ENCODE measurements at regions not wholly inside any gene's neighbourhood (a gene's known extent, or its start where the extent isn't known, plus 50 kb on each side); places are given as distances from the start of the nearest gene placed in this dataset.

DNA sequence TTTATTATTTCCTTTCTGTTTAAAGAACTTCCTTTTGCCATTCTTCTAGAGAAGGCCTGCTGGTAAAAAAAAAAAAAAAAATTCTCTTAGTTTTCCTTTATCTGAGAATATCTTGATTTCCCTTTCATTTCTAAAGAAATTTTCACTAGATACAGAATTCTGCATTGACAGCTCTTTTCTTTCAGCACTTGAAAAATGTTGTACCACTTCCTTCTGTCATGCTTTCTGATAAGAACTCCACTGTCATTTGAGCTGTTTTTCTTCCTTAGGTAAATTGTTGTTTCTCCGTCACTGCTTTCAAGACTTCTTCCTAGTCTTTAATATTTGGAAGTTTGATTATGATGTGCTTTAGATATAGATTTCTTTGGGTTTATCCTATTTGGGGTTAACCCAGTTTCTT is 113.6 kb upstream of the BTG1 start:
- Mint-ChIP-seq H3K4me1 (ENCODE audit: unreplicated experiment) (peaks cover 10% of the 10 kb centered on the region), H3K4me3 (no peak overlapping the region), H3K36me3 (no peaks in the 10 kb centered on the region), H3K27me3 (no peaks in the 10 kb centered on the region), H3K9me3 (no peaks in the 10 kb centered on the region), H3K27ac (no peak overlapping the region)
- TF ChIP-seq, protein P1, sequence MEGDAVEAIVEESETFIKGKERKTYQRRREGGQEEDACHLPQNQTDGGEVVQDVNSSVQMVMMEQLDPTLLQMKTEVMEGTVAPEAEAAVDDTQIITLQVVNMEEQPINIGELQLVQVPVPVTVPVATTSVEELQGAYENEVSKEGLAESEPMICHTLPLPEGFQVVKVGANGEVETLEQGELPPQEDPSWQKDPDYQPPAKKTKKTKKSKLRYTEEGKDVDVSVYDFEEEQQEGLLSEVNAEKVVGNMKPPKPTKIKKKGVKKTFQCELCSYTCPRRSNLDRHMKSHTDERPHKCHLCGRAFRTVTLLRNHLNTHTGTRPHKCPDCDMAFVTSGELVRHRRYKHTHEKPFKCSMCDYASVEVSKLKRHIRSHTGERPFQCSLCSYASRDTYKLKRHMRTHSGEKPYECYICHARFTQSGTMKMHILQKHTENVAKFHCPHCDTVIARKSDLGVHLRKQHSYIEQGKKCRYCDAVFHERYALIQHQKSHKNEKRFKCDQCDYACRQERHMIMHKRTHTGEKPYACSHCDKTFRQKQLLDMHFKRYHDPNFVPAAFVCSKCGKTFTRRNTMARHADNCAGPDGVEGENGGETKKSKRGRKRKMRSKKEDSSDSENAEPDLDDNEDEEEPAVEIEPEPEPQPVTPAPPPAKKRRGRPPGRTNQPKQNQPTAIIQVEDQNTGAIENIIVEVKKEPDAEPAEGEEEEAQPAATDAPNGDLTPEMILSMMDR (conservative IDR thresholded peaks at IDR 0.05), result no peak
- no peak for DNase-seq (ENCODE audit: extremely low spot score, unreplicated experiment)

DNA sequence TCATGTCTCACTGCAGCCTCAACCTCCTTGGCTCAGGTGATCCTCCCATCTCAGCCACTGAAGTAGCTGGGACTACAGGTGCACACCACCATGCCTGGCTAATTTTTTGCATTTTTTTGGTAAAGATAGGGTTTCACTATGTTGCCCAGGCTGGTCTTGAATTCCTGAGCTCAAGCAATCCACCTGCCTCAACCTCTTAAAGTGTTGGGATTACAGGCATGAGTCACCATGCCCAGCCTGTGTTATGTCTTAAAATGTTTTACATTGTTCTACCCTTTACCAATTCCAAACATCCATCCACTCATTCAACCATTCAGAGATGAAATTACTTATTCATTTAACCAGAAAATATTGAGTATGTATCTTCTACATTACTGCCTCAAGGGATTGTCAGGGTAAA is 111.6 kb upstream of the BTG1 start:
- TF ChIP-seq, protein P1 (conservative IDR thresholded peaks at IDR 0.05), result no peak
- H3K27ac Mint-ChIP-seq, result no peak overlapping the region
- H3K36me3 Mint-ChIP-seq, result no peaks in the 10 kb centered on the region
- no peak for DNase-seq (ENCODE audit: extremely low spot score, unreplicated experiment)
- H3K4me1 Mint-ChIP-seq (ENCODE audit: unreplicated experiment), result peaks cover 14% of the 10 kb centered on the region
- no peaks in the 10 kb centered on the region for H3K27me3 Mint-ChIP-seq
- H3K4me3 Mint-ChIP-seq, result no peak overlapping the region
- no peaks in the 10 kb centered on the region for H3K9me3 Mint-ChIP-seq

- no peaks in the 10 kb centered on the region for H3K9me3 Mint-ChIP-seq
- H3K4me3 Mint-ChIP-seq, result no peak overlapping the region
- H3K4me1 Mint-ChIP-seq (ENCODE audit: unreplicated experiment), result peaks cover 14% of the 10 kb centered on the region
- DNase-seq (ENCODE audit: extremely low spot score, unreplicated experiment), result no peak
- H3K27ac Mint-ChIP-seq, result no peak overlapping the region
- no peaks in the 10 kb centered on the region for H3K27me3 Mint-ChIP-seq
- no peaks in the 10 kb centered on the region for H3K36me3 Mint-ChIP-seq
- TF ChIP-seq, protein P1 (conservative IDR thresholded peaks at IDR 0.05), result no peak
These were observed 110.1 kb upstream of the BTG1 start for GRCh38 chr12:92255741-92256140.

GRCh38 chr12:92253301-92253700 is 107.7 kb upstream of the BTG1 start:
- DNase-seq (ENCODE audit: extremely low spot score, unreplicated experiment), result no peak
- H3K4me1 Mint-ChIP-seq (ENCODE audit: unreplicated experiment), result peaks cover 14% of the 10 kb centered on the region
- H3K27ac Mint-ChIP-seq, result no peak overlapping the region
- peaks cover 10% of the 10 kb centered on the region for H3K9me3 Mint-ChIP-seq
- no peak overlapping the region for H3K4me3 Mint-ChIP-seq
- no peaks in the 10 kb centered on the region for H3K27me3 Mint-ChIP-seq
- TF ChIP-seq, protein P1 (conservative IDR thresholded peaks at IDR 0.05), result no peak
- H3K36me3 Mint-ChIP-seq, result no peaks in the 10 kb centered on the region

DNA sequence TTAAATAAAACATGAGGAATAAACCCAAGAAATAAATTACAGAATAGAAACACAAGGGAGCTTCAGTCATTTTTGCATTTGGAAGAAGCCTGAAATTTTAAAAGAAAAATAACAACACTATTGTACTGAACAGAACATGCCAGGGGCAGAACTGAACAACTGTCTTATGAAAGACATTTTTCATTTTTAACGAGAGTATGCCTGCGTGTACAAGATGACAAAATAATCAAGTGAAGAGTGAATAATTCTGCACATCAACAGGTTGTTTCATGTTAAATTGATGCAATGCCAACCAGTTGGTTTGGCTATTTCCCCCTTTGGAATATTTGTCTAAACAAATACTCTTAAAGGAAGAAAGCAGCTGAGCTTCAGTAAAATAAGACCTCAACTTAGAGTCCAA is 103.3 kb upstream of the BTG1 start:
- Mint-ChIP-seq H3K4me3 (no peak overlapping the region), H3K27me3 (no peaks in the 10 kb centered on the region), H3K4me1 (ENCODE audit: unreplicated experiment) (peaks cover 7% of the 10 kb centered on the region), H3K9me3 (peaks cover 10% of the 10 kb centered on the region), H3K27ac (no peak overlapping the region), H3K36me3 (no peaks in the 10 kb centered on the region)
- TF ChIP-seq, protein P1 (conservative IDR thresholded peaks at IDR 0.05), result no peak
- no peak for DNase-seq (ENCODE audit: extremely low spot score, unreplicated experiment)

- TF ChIP-seq, protein P1 (conservative IDR thresholded peaks at IDR 0.05), result no peak
- DNase-seq (ENCODE audit: extremely low spot score, unreplicated experiment), result no peak
- H3K27ac Mint-ChIP-seq, result no peak overlapping the region
- H3K4me3 Mint-ChIP-seq, result no peak overlapping the region
- H3K9me3 Mint-ChIP-seq, result no peaks in the 10 kb centered on the region
- H3K27me3 Mint-ChIP-seq, result no peaks in the 10 kb centered on the region
- peaks cover 8% of the 10 kb centered on the region for H3K4me1 Mint-ChIP-seq (ENCODE audit: unreplicated experiment)
- H3K36me3 Mint-ChIP-seq, result no peaks in the 10 kb centered on the region
These were observed 98.4 kb upstream of the BTG1 start for GRCh38 chr12:92244036-92244435.

Data from type B pancreatic cell (in vitro differentiated cells).